NCI-H1694 (cell line): ENCODE measurements at regions not wholly inside any gene's neighbourhood (a gene's known extent, or its start where the extent isn't known, plus 50 kb on each side); places are given as distances from the start of the nearest gene placed in this dataset.

Experiments
- DNase-seq: peaks from one replicate; lab custom pipeline; 2025; lab: John Stamatoyannopoulos, UW

- no peak for DNase-seq
Measured at GRCh38 chr5:74424162-74424868, 216.2 kb downstream of the ENC1 start.

- DNase-seq = no peak
Measured at GRCh38 chr5:74423383-74423782, 217.1 kb downstream of the ENC1 start.

GRCh38 chr5:74422671-74423070, 217.9 kb downstream of the ENC1 start:
- no peak for DNase-seq

GRCh38 chr5:74422030-74422429, 218.5 kb downstream of the ENC1 start:
- DNase-seq = no peak

- no peak for DNase-seq
Measured at GRCh38 chr5:74421377-74421776, 219.2 kb downstream of the ENC1 start.

- DNase-seq = no peak
Measured at GRCh38 chr5:74420947-74421346, 219.6 kb downstream of the ENC1 start.

- DNase-seq = no peak
Measured at GRCh38 chr5:74420220-74420619, 220.3 kb downstream of the ENC1 start.

- no peak for DNase-seq
Measured at GRCh38 chr5:74419468-74419867, 221.1 kb downstream of the ENC1 start.

GRCh38 chr5:74418709-74419108, 221.8 kb downstream of the ENC1 start:
- no peak for DNase-seq

GRCh38 chr5:74418261-74418660, 222.3 kb downstream of the ENC1 start:
- no peak for DNase-seq

- DNase-seq = peak; percentile 16
Measured at GRCh38 chr5:74415695-74416102, 224.8 kb downstream of the ENC1 start.

- no peak for DNase-seq
Measured at GRCh38 chr5:74414228-74414627, 226.3 kb downstream of the ENC1 start.

- DNase-seq = no peak
Measured at GRCh38 chr5:74413403-74414048, 227.0 kb downstream of the ENC1 start.

GRCh38 chr5:74412066-74412465, 228.5 kb downstream of the ENC1 start:
- DNase-seq = peak; percentile 6

- DNase-seq = no peak
Measured at GRCh38 chr5:74409712-74410111, 230.8 kb downstream of the ENC1 start.

GRCh38 chr5:74409166-74409706, 231.3 kb downstream of the ENC1 start:
- DNase-seq = peak; percentile 15

GRCh38 chr5:74408150-74409043, 232.1 kb downstream of the ENC1 start:
- no peak for DNase-seq

GRCh38 chr5:74407701-74408100, 232.8 kb downstream of the ENC1 start:
- DNase-seq = no peak

- no peak for DNase-seq
Measured at GRCh38 chr5:74406844-74407243, 233.7 kb downstream of the ENC1 start.

- DNase-seq = no peak
Measured at GRCh38 chr5:74405593-74405992, 234.9 kb downstream of the ENC1 start.

- no peak for DNase-seq
Measured at GRCh38 chr5:74404574-74405508, 235.7 kb downstream of the ENC1 start.
